ENCODE measurements at regions not wholly inside any gene's neighbourhood (a gene's known extent, or its start where the extent isn't known, plus 50 kb on each side); places are given as distances from the start of the nearest gene placed in this dataset.

GRCh38 chr17:64787921-64788271, 125.8 kb upstream of the SMURF2 start:
- no peak for TF ChIP-seq EZH2 (IDR thresholded peaks at IDR 0.05; ENCODE audit: borderline replicate concordance, low read depth, low read length, severe bottlenecking)
- TF ChIP-seq, protein P1, sequence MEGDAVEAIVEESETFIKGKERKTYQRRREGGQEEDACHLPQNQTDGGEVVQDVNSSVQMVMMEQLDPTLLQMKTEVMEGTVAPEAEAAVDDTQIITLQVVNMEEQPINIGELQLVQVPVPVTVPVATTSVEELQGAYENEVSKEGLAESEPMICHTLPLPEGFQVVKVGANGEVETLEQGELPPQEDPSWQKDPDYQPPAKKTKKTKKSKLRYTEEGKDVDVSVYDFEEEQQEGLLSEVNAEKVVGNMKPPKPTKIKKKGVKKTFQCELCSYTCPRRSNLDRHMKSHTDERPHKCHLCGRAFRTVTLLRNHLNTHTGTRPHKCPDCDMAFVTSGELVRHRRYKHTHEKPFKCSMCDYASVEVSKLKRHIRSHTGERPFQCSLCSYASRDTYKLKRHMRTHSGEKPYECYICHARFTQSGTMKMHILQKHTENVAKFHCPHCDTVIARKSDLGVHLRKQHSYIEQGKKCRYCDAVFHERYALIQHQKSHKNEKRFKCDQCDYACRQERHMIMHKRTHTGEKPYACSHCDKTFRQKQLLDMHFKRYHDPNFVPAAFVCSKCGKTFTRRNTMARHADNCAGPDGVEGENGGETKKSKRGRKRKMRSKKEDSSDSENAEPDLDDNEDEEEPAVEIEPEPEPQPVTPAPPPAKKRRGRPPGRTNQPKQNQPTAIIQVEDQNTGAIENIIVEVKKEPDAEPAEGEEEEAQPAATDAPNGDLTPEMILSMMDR (IDR thresholded peaks at IDR 0.05; ENCODE audit: borderline replicate concordance, extremely low read depth, low read length, poor library complexity, severe bottlenecking): no peak
